Smooth muscle cell (in vitro differentiated cells): ENCODE measurements at regions not wholly inside any gene's neighbourhood (a gene's known extent, or its start where the extent isn't known, plus 50 kb on each side); places are given as distances from the start of the nearest gene placed in this dataset.

Experiments used
- DNase-seq: peaks from one replicate; lab custom pipeline; 2025; ENCODE audit not compliant: unreplicated experiment; lab: John Stamatoyannopoulos, UW
- H2AFZ ChIP-seq: fragments of 200-600 bp; sonication (generic); 2 replicates; pipeline ENCODE4 v1.6.0; 2016; ENCODE audit warnings: antibody characterized with exemption, low read depth, mild to moderate bottlenecking
- H3F3A ChIP-seq: fragments of 200-600 bp; sonication (generic); 2 replicates; pipeline ENCODE4 v1.6.0; 2017; ENCODE audit warnings: antibody characterized with exemption, low read depth
- H3K27ac ChIP-seq: fragments of 200-600 bp; sonication (generic); 2 replicates; pipeline ENCODE4 v1.5.1; 2016; ENCODE audit warnings: low read depth, mild to moderate bottlenecking
- H3K27me3 ChIP-seq: fragments of 200-600 bp; sonication (generic); 2 replicates; pipeline ENCODE4 v1.6.1; 2016; ENCODE audit warnings: low read depth, mild to moderate bottlenecking
- H3K36me3 ChIP-seq: fragments of 200-600 bp; sonication (generic); 2 replicates; pipeline ENCODE4 v1.5.1; 2016; ENCODE audit warnings: low read depth
- H3K4me1 ChIP-seq: fragments of 200-600 bp; sonication (generic); 2 replicates; pipeline ENCODE4 v1.5.1; 2016; ENCODE audit warnings: low read depth
- H3K4me2 ChIP-seq: fragments of 200-600 bp; sonication (generic); 2 replicates; pipeline ENCODE4 v1.6.0; 2016; ENCODE audit warnings: mild to moderate bottlenecking
- H3K4me3 ChIP-seq: fragments of 200-600 bp; sonication (generic); 2 replicates; pipeline ENCODE4 v1.5.1; 2016; ENCODE audit warnings: mild to moderate bottlenecking
- H3K79me2 ChIP-seq: fragments of 200-600 bp; sonication (generic); 2 replicates; pipeline ENCODE4 v1.6.0; 2016; ENCODE audit warnings: low read depth, mild to moderate bottlenecking
- H3K9ac ChIP-seq: fragments of 200-600 bp; sonication (generic); 2 replicates; pipeline ENCODE4 v1.6.0; 2016; ENCODE audit warnings: low read depth
- H3K9me3 ChIP-seq: fragments of 200-600 bp; sonication (generic); replicated peaks from 2 replicates; pipeline ENCODE4 v1.5.1; 2016; ENCODE audit warnings: low read depth
- H4K20me1 ChIP-seq: fragments of 200-600 bp; sonication (generic); 2 replicates; pipeline ENCODE4 v1.6.0; 2016; ENCODE audit warnings: low read depth
- WGBS: methylation state at CpG from one replicate; pipeline ENCODE4 v1.1.7; 2016; ENCODE audit warnings: low lambda C conversion rate; 5-methylcytosine and 5-hydroxymethylcytosine counted together
- TF ChIP-seq, protein P1 (sequence below): fragments of 200-600 bp; sonication (generic); IDR thresholded peaks from 2 replicates; pipeline ENCODE4 v1.5.1; 2017; ENCODE audit warnings: borderline replicate concordance, mild to moderate bottlenecking, antibody characterized with exemption; ENCODE audit not compliant: insufficient read depth, poor library complexity, severe bottlenecking

DNA sequence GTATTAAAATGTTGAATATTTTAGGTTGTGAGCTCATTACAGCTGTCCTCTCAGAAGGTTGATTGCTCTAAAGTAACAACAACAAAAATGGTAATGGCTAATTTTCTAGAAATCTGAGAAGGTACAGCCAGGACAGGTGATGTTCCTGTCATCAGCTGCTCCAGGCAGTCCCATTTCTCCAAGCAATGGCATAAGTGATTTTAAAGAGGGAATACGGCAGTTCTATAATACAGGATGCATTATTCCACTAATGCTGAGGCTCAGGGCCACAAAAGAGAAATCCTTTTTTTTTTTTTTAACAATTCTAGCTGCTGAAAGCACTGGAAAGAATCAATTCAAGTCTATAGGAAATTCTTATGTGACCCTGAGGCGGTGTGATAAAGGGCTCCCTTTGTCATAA, 199.9 kb downstream of the PMAIP1 start:
- WGBS, result 87% methylated on average over 2 of the region's 2 CpGs
- Histone ChIP-seq H2AFZ (no peak overlapping the region), H3F3A (no peaks in the 10 kb centered on the region), H3K9ac (no peak overlapping the region), H3K4me2 (no peak overlapping the region), H3K79me2 (no peaks in the 10 kb centered on the region), H3K27me3 (no peaks in the 10 kb centered on the region), H4K20me1 (no peaks in the 10 kb centered on the region), H3K4me1 (no peaks in the 10 kb centered on the region), H3K27ac (no peak overlapping the region), H3K9me3 (no peaks in the 10 kb centered on the region), H3K4me3 (no peak overlapping the region), H3K36me3 (no peaks in the 10 kb centered on the region)
- TF ChIP-seq, protein P1, sequence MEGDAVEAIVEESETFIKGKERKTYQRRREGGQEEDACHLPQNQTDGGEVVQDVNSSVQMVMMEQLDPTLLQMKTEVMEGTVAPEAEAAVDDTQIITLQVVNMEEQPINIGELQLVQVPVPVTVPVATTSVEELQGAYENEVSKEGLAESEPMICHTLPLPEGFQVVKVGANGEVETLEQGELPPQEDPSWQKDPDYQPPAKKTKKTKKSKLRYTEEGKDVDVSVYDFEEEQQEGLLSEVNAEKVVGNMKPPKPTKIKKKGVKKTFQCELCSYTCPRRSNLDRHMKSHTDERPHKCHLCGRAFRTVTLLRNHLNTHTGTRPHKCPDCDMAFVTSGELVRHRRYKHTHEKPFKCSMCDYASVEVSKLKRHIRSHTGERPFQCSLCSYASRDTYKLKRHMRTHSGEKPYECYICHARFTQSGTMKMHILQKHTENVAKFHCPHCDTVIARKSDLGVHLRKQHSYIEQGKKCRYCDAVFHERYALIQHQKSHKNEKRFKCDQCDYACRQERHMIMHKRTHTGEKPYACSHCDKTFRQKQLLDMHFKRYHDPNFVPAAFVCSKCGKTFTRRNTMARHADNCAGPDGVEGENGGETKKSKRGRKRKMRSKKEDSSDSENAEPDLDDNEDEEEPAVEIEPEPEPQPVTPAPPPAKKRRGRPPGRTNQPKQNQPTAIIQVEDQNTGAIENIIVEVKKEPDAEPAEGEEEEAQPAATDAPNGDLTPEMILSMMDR, result no peak
- no peak for DNase-seq

DNA sequence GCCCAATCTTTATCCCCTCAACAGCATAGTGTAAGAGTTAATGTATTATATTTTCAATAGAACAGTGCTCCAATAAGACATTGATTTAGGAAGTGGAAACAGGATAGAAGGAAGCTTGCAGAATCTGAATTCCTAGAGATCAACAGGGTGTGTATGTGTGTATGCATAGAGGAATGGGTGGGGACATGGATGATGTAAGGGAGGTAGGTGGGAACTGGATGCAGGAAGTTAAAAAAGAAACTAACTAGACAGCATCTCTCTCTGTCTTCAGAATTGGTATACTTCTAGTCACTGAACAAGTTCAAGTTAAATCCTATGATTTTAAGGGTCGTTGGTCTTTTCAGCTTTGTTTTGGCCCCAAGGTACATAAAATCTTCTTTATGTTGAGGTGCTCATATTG, 196.6 kb downstream of the PMAIP1 start:
- H3F3A ChIP-seq, result no peaks in the 10 kb centered on the region
- no peak for DNase-seq
- H3K4me3 ChIP-seq, result no peak overlapping the region
- H3K79me2 ChIP-seq, result no peaks in the 10 kb centered on the region
- H3K4me2 ChIP-seq, result no peak overlapping the region
- no peaks in the 10 kb centered on the region for H3K36me3 ChIP-seq
- H3K9me3 ChIP-seq, result no peaks in the 10 kb centered on the region
- no peak overlapping the region for H3K27ac ChIP-seq
- H3K9ac ChIP-seq, result no peak overlapping the region
- no peak overlapping the region for H2AFZ ChIP-seq
- WGBS, result 78% methylated on average over 1 of the region's 1 CpG
- TF ChIP-seq, protein P1, result no peak
- no peaks in the 10 kb centered on the region for H3K27me3 ChIP-seq
- H4K20me1 ChIP-seq, result no peaks in the 10 kb centered on the region
- no peaks in the 10 kb centered on the region for H3K4me1 ChIP-seq

DNA sequence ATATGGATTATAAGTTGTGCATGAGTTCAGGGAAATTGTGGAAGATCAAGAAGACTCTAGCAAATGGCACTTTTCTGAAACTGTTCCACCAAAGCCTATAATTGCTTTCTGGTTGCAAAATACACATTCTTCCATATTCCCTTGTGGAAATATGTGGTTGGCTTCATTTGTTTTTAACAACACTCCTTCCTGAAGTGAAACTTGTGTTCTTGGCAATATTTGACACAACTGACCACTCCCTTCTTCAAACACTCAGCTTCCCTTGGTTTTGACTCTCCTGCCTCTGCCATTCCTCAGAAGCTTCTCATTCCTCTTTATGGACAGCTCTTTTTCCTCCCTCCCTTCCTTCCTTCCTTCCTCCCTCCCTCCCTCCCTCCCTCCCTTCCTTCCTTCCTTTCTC, 192.3 kb downstream of the PMAIP1 start:
- TF ChIP-seq, protein P1, result no peak
- Histone ChIP-seq H3K4me3 (no peak overlapping the region), H2AFZ (no peak overlapping the region), H3K36me3 (no peaks in the 10 kb centered on the region), H3K9ac (no peak overlapping the region), H3K9me3 (no peaks in the 10 kb centered on the region), H3K4me2 (no peak overlapping the region), H4K20me1 (no peaks in the 10 kb centered on the region), H3K27me3 (no peaks in the 10 kb centered on the region), H3K79me2 (no peaks in the 10 kb centered on the region), H3K4me1 (no peaks in the 10 kb centered on the region), H3F3A (no peaks in the 10 kb centered on the region), H3K27ac (no peak overlapping the region)
- DNase-seq, result no peak

GRCh38 chr18:60090170-60090569, 190.4 kb downstream of the PMAIP1 start:
- Histone ChIP-seq H3K36me3 (no peaks in the 10 kb centered on the region), H3K27me3 (no peaks in the 10 kb centered on the region), H3K9ac (no peak overlapping the region), H3K27ac (no peak overlapping the region), H3K4me1 (no peaks in the 10 kb centered on the region), H3F3A (no peaks in the 10 kb centered on the region), H2AFZ (no peak overlapping the region), H3K79me2 (no peaks in the 10 kb centered on the region), H3K4me3 (no peak overlapping the region), H4K20me1 (no peaks in the 10 kb centered on the region), H3K9me3 (no peaks in the 10 kb centered on the region), H3K4me2 (no peak overlapping the region)
- TF ChIP-seq, protein P1, result no peak
- WGBS, result 40% methylated on average over 7 of the region's 7 CpGs
- no peak for DNase-seq
